Uterus (tissue), 3 donors: ENCODE measurements at regions not wholly inside any gene's neighbourhood (a gene's known extent, or its start where the extent isn't known, plus 50 kb on each side); places are given as distances from the start of the nearest gene placed in this dataset.

ENCODE experiments used
- DNase-seq, 2 donors: peaks; one replicate each; pipeline ENCODE4 v3.0.0-alpha.2; 2019 to 2020
- H3K27ac ChIP-seq, 2 donors: fragments of 200-600 bp; sonication (generic); 1 replicate in 1 of 2; 2 replicates in 1 of 2; pipeline ENCODE4 v1.5.1; 2016 to 2018
- H3K27me3 ChIP-seq, 2 donors: fragments of 200-600 bp; sonication (generic); one replicate each; pipeline ENCODE4 v1.5.1; 2018 to 2019; ENCODE audit warnings: control low read depth in 1 of 2
- H3K36me3 ChIP-seq, 2 donors: fragments of 200-600 bp; sonication (generic); one replicate each; pipeline ENCODE4 v1.5.1; 2019; ENCODE audit warnings: control low read depth in 1 of 2
- H3K4me1 ChIP-seq, 2 donors: fragments of 200-600 bp; sonication (generic); one replicate each; pipeline ENCODE4 v1.5.1; 2018 to 2019; ENCODE audit warnings: control low read depth in 1 of 2
- H3K4me3 ChIP-seq, 2 donors: fragments of 200-600 bp; sonication (generic); 1 replicate in 1 of 2; 2 replicates in 1 of 2; pipeline ENCODE4 v1.5.1; 2018 to 2019; ENCODE audit warnings: mild to moderate bottlenecking in 1 of 2
- H3K9me3 ChIP-seq, 2 donors: fragments of 200-600 bp; sonication (generic); one replicate each; pipeline ENCODE4 v1.5.1; 2019; ENCODE audit warnings: control low read depth in 1 of 2
- POLR2A ChIP-seq, 2 donors: fragments of 450-650 bp; IDR thresholded peaks; one replicate each; pipeline ENCODE4 v1.6.1; 2016; ENCODE audit warnings: antibody characterized with exemption in 2 of 2, mild to moderate bottlenecking in 1 of 2, moderate library complexity in 1 of 2
- intact Hi-C: fragments of 100-400 bp; cut with DNase I; formaldehyde crosslinking; loops from one replicate; pipeline ENCODE4 v1.15.1; 2023; ENCODE audit warnings: low total_unique reads
- TF ChIP-seq, protein P1 (sequence below), 4 experiments: fragments of 200-600 bp in 2 of 4; fragments of 450-650 bp in 2 of 4; sonication (generic) in 2 of 4; IDR thresholded peaks; one replicate each; pipeline ENCODE4 v1.5.1; 2016 to 2019; ENCODE audit warnings: antibody characterized with exemption in 4 of 4, mild to moderate bottlenecking in 2 of 4, moderate library complexity in 1 of 4
- donor health status: DM: yes; HTN: yes; CAD: no.

DNA sequence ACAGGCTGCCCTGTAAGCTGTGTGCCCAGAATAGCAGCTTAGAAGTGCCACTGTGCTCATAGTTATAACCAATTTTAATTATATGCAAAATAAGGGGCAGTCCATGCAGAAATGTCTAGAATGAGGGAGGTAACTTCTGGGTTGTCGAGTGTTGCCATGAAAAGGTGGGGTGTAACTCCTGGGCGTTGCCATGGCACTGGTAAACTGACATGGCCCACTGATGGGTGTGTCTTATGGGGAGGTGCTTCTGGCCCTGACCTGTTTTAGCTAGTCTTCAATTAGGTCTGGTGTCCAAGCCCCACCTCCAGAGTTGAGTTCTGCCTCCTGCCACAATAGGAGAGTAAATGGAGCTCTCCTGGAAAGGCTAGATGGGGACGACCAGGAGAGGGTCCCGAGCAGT lies 120.6 kb downstream of the SALL1 start:
- DNase-seq: no peak
- no peaks in the 10 kb centered on the region for H3K27me3 ChIP-seq
- H3K27ac ChIP-seq: no peak overlapping the region
- no peaks in the 10 kb centered on the region for H3K36me3 ChIP-seq
- no peaks in the 10 kb centered on the region for H3K9me3 ChIP-seq
- no peaks in the 10 kb centered on the region for H3K4me1 ChIP-seq
- TF ChIP-seq POLR2A (IDR thresholded peaks at IDR 0.05): no peak
- TF ChIP-seq, protein P1, sequence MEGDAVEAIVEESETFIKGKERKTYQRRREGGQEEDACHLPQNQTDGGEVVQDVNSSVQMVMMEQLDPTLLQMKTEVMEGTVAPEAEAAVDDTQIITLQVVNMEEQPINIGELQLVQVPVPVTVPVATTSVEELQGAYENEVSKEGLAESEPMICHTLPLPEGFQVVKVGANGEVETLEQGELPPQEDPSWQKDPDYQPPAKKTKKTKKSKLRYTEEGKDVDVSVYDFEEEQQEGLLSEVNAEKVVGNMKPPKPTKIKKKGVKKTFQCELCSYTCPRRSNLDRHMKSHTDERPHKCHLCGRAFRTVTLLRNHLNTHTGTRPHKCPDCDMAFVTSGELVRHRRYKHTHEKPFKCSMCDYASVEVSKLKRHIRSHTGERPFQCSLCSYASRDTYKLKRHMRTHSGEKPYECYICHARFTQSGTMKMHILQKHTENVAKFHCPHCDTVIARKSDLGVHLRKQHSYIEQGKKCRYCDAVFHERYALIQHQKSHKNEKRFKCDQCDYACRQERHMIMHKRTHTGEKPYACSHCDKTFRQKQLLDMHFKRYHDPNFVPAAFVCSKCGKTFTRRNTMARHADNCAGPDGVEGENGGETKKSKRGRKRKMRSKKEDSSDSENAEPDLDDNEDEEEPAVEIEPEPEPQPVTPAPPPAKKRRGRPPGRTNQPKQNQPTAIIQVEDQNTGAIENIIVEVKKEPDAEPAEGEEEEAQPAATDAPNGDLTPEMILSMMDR (IDR thresholded peaks at IDR 0.05): no peak
- H3K4me3 ChIP-seq: no peak overlapping the region
- intact Hi-C loops: no loop called here

DNA sequence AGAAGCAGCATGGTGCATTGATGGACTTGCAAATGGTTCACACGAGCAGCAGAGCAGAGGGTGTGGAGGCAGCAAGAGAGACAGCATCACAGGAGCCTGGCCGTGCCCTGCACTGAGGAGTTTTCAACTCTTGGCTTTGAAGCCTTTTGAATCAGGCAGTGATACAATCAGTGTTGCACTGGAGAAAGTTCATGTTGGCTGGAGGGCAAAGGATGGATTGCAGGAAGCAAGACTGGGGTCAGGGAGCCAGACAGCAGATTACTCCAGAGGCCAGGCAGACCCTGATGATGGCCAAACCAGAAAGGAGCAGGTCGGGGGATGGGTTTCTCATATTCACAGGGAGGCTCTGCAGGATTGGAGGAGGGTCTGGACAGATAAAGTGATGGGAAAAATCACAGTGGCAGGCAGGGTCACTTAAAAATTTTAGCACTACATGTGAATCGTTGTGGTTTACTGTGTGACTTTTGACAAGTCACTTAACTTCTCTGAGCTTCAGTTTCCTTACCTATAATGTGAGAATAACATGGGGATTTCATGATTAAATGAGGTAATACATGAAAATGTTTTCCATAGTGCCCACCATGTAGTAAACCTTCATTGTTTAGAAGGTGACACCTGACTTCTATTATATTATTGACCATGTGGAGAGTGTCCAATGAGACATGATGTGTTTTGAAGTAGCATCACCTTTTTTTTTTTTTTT lies 125.3 kb downstream of the SALL1 start:
- intact Hi-C loops: no loop called here
- H3K4me1 ChIP-seq: no peaks in the 10 kb centered on the region
- no peaks in the 10 kb centered on the region for H3K27me3 ChIP-seq
- H3K9me3 ChIP-seq: no peaks in the 10 kb centered on the region
- H3K36me3 ChIP-seq: no peaks in the 10 kb centered on the region
- no peak for DNase-seq
- no peak overlapping the region for H3K27ac ChIP-seq
- H3K4me3 ChIP-seq: no peak overlapping the region
- TF ChIP-seq POLR2A (IDR thresholded peaks at IDR 0.05): no peak
- TF ChIP-seq, protein P1 (IDR thresholded peaks at IDR 0.05): no peak

DNA sequence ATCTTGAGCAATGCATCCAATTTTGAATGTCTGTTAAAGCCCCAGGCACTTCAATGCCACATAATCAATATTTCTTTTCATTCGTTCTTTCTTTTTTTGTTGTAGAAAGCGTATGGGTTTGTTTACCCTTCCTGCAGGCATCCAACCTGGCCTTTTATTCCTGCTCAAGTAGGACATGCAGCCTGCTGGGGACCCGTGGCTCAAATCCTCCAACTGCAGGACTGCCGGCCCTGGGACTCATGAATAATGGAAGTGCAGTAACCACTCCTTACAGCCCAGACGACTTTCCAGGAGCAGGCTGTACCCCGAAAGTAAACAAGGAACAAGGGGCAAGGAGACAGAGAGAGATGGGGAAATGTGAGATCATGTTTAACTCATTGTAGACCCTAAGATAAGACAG lies 126.4 kb downstream of the SALL1 start:
- H3K9me3 ChIP-seq: no peaks in the 10 kb centered on the region
- intact Hi-C loops: no loop called here
- H3K4me1 ChIP-seq: no peaks in the 10 kb centered on the region

DNA sequence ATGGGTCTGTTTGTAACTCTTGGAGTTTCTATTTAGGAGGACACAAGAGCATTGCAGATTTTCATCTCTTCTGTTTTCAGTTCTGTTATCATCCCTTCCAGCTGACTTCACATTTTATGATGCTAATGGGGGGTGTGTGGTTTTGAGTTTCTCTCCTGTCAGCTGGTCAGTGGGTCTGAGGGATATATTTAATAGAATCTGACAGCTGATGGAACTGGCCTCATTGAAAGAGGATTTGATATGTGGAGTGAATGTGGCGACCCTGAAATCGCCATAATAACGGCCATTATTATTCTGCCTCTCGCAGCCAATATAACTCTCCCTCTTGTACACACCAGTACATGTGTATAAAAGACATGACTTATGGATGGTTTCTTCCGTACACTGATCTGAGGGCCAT lies 128.1 kb downstream of the SALL1 start:
- intact Hi-C loops: no loop called here
- no peaks in the 10 kb centered on the region for H3K4me1 ChIP-seq
- no peaks in the 10 kb centered on the region for H3K27me3 ChIP-seq
- no peak overlapping the region for H3K27ac ChIP-seq
- no peaks in the 10 kb centered on the region for H3K9me3 ChIP-seq
- TF ChIP-seq, protein P1 (IDR thresholded peaks at IDR 0.05): no peak
- TF ChIP-seq POLR2A (IDR thresholded peaks at IDR 0.05): no peak
- no peak overlapping the region for H3K4me3 ChIP-seq
- DNase-seq: no peak
- H3K36me3 ChIP-seq: no peaks in the 10 kb centered on the region

More for the DNA sequence above, 126.4 kb downstream of the SALL1 start:
- H3K27me3 ChIP-seq: no peaks in the 10 kb centered on the region
- TF ChIP-seq POLR2A (IDR thresholded peaks at IDR 0.05): no peak
- TF ChIP-seq, protein P1 (IDR thresholded peaks at IDR 0.05): no peak
- no peak overlapping the region for H3K27ac ChIP-seq
- no peaks in the 10 kb centered on the region for H3K36me3 ChIP-seq
- no peak overlapping the region for H3K4me3 ChIP-seq
- no peak for DNase-seq

DNA sequence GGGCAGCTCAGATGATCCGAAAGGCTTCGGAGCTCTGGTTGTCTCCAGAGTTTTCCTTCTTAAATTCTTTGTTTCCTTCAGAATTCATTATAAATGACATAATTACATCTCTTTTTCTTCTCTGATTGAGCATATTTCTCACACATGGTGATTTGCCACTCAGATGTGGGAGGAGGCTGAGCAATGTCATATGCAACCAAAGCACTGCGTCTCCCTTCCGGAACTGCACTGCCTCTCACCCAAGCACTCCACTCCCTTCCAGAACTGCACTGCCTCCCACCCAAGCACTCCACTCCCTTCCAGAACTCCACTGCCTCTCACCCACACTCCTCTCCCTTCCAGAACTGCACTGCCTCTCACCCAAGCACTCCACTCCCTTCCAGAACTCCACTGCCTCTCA lies 131.5 kb downstream of the SALL1 start:
- H3K27me3 ChIP-seq: no peaks in the 10 kb centered on the region
- no peak overlapping the region for H3K27ac ChIP-seq
- H3K9me3 ChIP-seq: no peaks in the 10 kb centered on the region
- intact Hi-C loops: loop anchor here (10.0 kb wide), 1 partner anchor 55 kb away; no protein-coding TSS in a partner anchor
- H3K4me1 ChIP-seq: no peaks in the 10 kb centered on the region
- no peak for TF ChIP-seq POLR2A (IDR thresholded peaks at IDR 0.05)
- TF ChIP-seq, protein P1 (IDR thresholded peaks at IDR 0.05): no peak
- DNase-seq: no peak
- no peaks in the 10 kb centered on the region for H3K36me3 ChIP-seq
- no peak overlapping the region for H3K4me3 ChIP-seq
